ENCODE measurements at regions not wholly inside any gene's neighbourhood (a gene's known extent, or its start where the extent isn't known, plus 50 kb on each side); places are given as distances from the start of the nearest gene placed in this dataset.
A peak's percentile ranks its signal among the peaks of the same experiment; 100 is the strongest.

DNA sequence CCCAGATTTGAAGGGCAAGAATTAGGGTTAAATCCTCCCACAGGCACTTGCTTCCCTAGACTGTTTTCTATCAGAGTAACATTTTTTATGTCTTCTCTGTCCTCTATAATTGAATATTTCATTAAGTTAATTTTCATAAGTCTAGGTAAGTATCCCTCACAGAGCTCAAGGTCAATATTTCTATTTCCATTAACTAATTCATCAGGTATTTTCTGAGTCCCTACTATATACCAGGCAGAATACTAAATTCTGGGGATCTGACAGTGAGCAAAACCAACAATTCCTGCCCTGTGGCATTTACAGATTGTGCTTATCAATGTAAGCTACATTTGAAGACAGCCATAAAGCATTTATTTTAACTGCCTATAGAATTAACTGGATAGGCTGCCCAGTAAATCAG is 86.4 kb upstream of the RBBP8 start:
- H4K8ac ChIP-seq (ENCODE audit: low read depth, low read length), result no peak overlapping the region
- H3K27me3 ChIP-seq (ENCODE audit: insufficient read depth, low read length, poor library complexity), result no peaks in the 10 kb centered on the region
- no peak overlapping the region for H4K5ac ChIP-seq (ENCODE audit: low read length)
- no peak overlapping the region for H2AK5ac ChIP-seq (ENCODE audit: low read length)
- no peak overlapping the region for H2BK15ac ChIP-seq (replicated peaks; ENCODE audit: low read depth)
- no peak overlapping the region for H3K27ac ChIP-seq (ENCODE audit: low read depth, low read length)
- H3K9ac ChIP-seq (ENCODE audit: low read length), result no peak overlapping the region
- no peak overlapping the region for H3K4ac ChIP-seq (ENCODE audit: low read depth, low read length)
- H3K79me1 ChIP-seq (ENCODE audit: low read length), result no peaks in the 10 kb centered on the region
- no peak overlapping the region for H2BK120ac ChIP-seq (ENCODE audit: low read depth, low read length)
- no peak overlapping the region for H3K18ac ChIP-seq (ENCODE audit: low read length)
- no peak for DNase-seq
- no peak overlapping the region for H2BK5ac ChIP-seq (ENCODE audit: low read length)
- no peak overlapping the region for H3K23ac ChIP-seq (ENCODE audit: low read length)
- H3K56ac ChIP-seq (ENCODE audit: low read length), result no peak overlapping the region
- H3K4me3 ChIP-seq (ENCODE audit: low read length), result no peak overlapping the region
- no peaks in the 10 kb centered on the region for H3K36me3 ChIP-seq (ENCODE audit: control insufficient read depth, insufficient read depth, low read length)
- no peak overlapping the region for H3K4me2 ChIP-seq (ENCODE audit: low read length)
- H3K4me1 ChIP-seq (ENCODE audit: control insufficient read depth, low read depth, low read length), result no peaks in the 10 kb centered on the region
- H3K79me2 ChIP-seq (ENCODE audit: control insufficient read depth, insufficient read depth, low read length), result no peaks in the 10 kb centered on the region

DNA sequence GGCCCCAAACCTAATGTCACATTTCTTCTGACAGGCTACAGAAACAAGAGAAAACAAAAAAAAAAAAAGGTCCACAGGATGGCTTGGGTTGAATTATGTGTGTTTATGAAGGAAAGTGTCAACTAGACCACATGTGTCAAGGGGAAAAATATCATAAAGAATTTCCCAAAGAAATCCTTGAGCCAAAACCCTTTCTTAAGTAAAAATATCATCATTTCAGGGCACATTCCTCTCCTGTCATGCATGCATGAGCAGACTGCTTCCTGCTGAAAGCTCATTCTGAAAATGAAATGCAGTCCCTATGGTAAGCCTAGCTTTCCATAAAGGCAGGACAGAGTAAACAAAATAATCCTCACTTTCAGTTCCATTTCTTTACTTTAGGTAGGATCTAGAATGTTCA is 85.7 kb upstream of the RBBP8 start:
- Histone ChIP-seq H2AK5ac (ENCODE audit: low read length) (no peak overlapping the region), H3K79me2 (ENCODE audit: control insufficient read depth, insufficient read depth, low read length) (no peaks in the 10 kb centered on the region), H3K4ac (ENCODE audit: low read depth, low read length) (no peak overlapping the region), H3K4me3 (ENCODE audit: low read length) (no peak overlapping the region), H3K4me1 (ENCODE audit: control insufficient read depth, low read depth, low read length) (no peaks in the 10 kb centered on the region), H3K4me2 (ENCODE audit: low read length) (no peak overlapping the region), H4K5ac (ENCODE audit: low read length) (no peak overlapping the region), H3K27ac (ENCODE audit: low read depth, low read length) (no peak overlapping the region), H2BK120ac (ENCODE audit: low read depth, low read length) (no peak overlapping the region), H3K23ac (ENCODE audit: low read length) (no peak overlapping the region), H2BK15ac (replicated peaks; ENCODE audit: low read depth) (no peak overlapping the region), H2BK5ac (ENCODE audit: low read length) (no peak overlapping the region), H4K8ac (ENCODE audit: low read depth, low read length) (no peak overlapping the region), H3K9ac (ENCODE audit: low read length) (no peak overlapping the region), H3K27me3 (ENCODE audit: insufficient read depth, low read length, poor library complexity) (no peaks in the 10 kb centered on the region), H3K79me1 (ENCODE audit: low read length) (no peaks in the 10 kb centered on the region), H3K36me3 (ENCODE audit: control insufficient read depth, insufficient read depth, low read length) (no peaks in the 10 kb centered on the region), H3K18ac (ENCODE audit: low read length) (no peak overlapping the region), H3K56ac (ENCODE audit: low read length) (no peak overlapping the region)
- no peak for DNase-seq

DNA sequence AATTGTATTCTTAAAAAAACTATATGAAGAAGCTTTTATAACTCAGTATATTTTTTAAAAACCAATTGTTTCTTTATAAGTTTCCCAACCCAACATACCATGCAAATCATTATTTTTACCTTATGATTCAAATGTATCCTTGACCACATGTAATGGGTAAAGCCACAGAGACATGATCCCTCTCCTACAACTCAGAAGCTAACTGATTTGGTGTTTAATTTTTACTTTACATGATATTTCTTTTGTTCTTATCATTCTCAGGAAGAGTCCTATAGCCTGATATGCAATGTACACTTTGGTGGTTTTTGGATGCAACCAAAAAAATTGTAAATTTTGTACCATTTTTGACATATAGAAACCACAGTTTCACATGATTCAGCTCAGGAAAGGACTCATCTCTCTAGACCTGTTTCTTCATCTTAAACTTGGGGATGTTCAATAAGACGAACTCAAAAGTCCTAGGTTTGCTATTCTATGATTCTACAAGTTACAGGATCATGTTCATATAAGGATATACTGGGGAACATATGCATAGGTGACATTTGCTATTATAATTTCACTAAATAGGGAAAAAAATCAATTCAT is 85.2 kb upstream of the RBBP8 start:
- Histone ChIP-seq H2BK120ac (ENCODE audit: low read depth, low read length) (no peak overlapping the region), H3K18ac (ENCODE audit: low read length) (no peak overlapping the region), H3K4ac (ENCODE audit: low read depth, low read length) (no peak overlapping the region), H4K5ac (ENCODE audit: low read length) (no peak overlapping the region), H3K79me2 (ENCODE audit: control insufficient read depth, insufficient read depth, low read length) (no peaks in the 10 kb centered on the region), H3K4me3 (ENCODE audit: low read length) (no peak overlapping the region), H4K8ac (ENCODE audit: low read depth, low read length) (no peak overlapping the region), H3K27me3 (ENCODE audit: insufficient read depth, low read length, poor library complexity) (no peaks in the 10 kb centered on the region), H3K9ac (ENCODE audit: low read length) (no peak overlapping the region), H3K4me2 (ENCODE audit: low read length) (no peak overlapping the region), H2BK5ac (ENCODE audit: low read length) (no peak overlapping the region), H3K23ac (ENCODE audit: low read length) (no peak overlapping the region), H2AK5ac (ENCODE audit: low read length) (no peak overlapping the region), H3K4me1 (ENCODE audit: control insufficient read depth, low read depth, low read length) (no peaks in the 10 kb centered on the region), H3K27ac (ENCODE audit: low read depth, low read length) (no peak overlapping the region), H3K36me3 (ENCODE audit: control insufficient read depth, insufficient read depth, low read length) (no peaks in the 10 kb centered on the region), H3K79me1 (ENCODE audit: low read length) (no peaks in the 10 kb centered on the region), H3K56ac (ENCODE audit: low read length) (no peak overlapping the region), H2BK15ac (replicated peaks; ENCODE audit: low read depth) (no peak overlapping the region)
- no CpG with 5 or more reads among the region's 1 CpG for WGBS (ENCODE audit: extremely low coverage, insufficient coverage, low lambda C conversion rate)
- DNase-seq, result no peak

DNA sequence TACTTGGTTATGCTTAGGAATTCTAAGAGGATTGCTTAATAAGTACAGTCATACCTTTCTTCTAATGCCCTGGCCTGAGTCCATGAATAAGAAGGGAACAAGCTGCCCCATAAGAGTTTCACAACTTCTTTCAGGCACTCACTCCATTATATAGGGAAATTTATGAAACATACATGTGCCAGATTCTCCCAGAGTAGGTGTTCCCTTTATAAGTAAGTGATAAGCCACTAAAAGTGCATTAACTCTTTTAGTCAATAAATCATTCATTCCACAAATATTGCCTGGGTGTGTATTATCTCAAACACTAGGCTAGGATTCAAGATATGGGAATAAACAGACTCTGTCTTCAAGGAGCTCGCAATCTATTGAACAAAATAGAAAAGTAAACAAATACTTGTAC is 84.5 kb upstream of the RBBP8 start:
- no peaks in the 10 kb centered on the region for H3K36me3 ChIP-seq (ENCODE audit: control insufficient read depth, insufficient read depth, low read length)
- no peak overlapping the region for H2BK120ac ChIP-seq (ENCODE audit: low read depth, low read length)
- no CpG with 5 or more reads among the region's 1 CpG for WGBS (ENCODE audit: extremely low coverage, insufficient coverage, low lambda C conversion rate)
- H3K27ac ChIP-seq (ENCODE audit: low read depth, low read length), result no peak overlapping the region
- H3K4me2 ChIP-seq (ENCODE audit: low read length), result no peak overlapping the region
- no peaks in the 10 kb centered on the region for H3K79me2 ChIP-seq (ENCODE audit: control insufficient read depth, insufficient read depth, low read length)
- H3K4me3 ChIP-seq (ENCODE audit: low read length), result no peak overlapping the region
- H4K5ac ChIP-seq (ENCODE audit: low read length), result no peak overlapping the region
- no peak overlapping the region for H2BK15ac ChIP-seq (replicated peaks; ENCODE audit: low read depth)
- H4K8ac ChIP-seq (ENCODE audit: low read depth, low read length), result no peak overlapping the region
- no peaks in the 10 kb centered on the region for H3K27me3 ChIP-seq (ENCODE audit: insufficient read depth, low read length, poor library complexity)
- H3K9ac ChIP-seq (ENCODE audit: low read length), result no peak overlapping the region
- H3K56ac ChIP-seq (ENCODE audit: low read length), result no peak overlapping the region
- H3K79me1 ChIP-seq (ENCODE audit: low read length), result no peaks in the 10 kb centered on the region
- H3K18ac ChIP-seq (ENCODE audit: low read length), result no peak overlapping the region
- H3K4me1 ChIP-seq (ENCODE audit: control insufficient read depth, low read depth, low read length), result no peaks in the 10 kb centered on the region
- H3K23ac ChIP-seq (ENCODE audit: low read length), result no peak overlapping the region
- H2BK5ac ChIP-seq (ENCODE audit: low read length), result no peak overlapping the region
- DNase-seq, result no peak
- no peak overlapping the region for H2AK5ac ChIP-seq (ENCODE audit: low read length)
- no peak overlapping the region for H3K4ac ChIP-seq (ENCODE audit: low read depth, low read length)

DNA sequence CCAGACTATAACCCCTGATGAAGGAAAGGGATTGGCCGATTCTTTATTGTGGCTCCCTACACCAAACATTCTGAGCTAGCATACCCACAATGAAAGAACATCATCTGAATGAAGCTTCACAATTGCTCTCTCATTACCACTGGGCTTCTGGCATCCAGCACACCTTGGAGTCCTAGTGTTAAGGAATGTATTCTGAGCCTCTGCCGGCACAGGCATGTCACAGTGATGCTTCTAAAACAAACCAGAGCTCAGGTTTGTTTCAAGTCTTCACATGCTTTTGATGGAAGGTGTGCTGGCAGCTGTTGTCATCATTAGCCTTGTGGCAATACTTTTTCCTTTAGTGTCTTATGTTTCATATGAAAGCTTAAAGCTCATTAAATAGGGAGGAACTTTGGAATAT is 76.3 kb upstream of the RBBP8 start:
- H3K36me3 ChIP-seq (ENCODE audit: control insufficient read depth, insufficient read depth, low read length), result no peaks in the 10 kb centered on the region
- H4K8ac ChIP-seq (ENCODE audit: low read depth, low read length), result no peak overlapping the region
- H3K4ac ChIP-seq (ENCODE audit: low read depth, low read length), result no peak overlapping the region
- no peak overlapping the region for H3K56ac ChIP-seq (ENCODE audit: low read length)
- WGBS (ENCODE audit: extremely low coverage, insufficient coverage, low lambda C conversion rate), result no CpG with 5 or more reads among the region's 2 CpGs
- no peak overlapping the region for H3K9ac ChIP-seq (ENCODE audit: low read length)
- no peak overlapping the region for H2BK5ac ChIP-seq (ENCODE audit: low read length)
- no peak overlapping the region for H3K27ac ChIP-seq (ENCODE audit: low read depth, low read length)
- H2BK120ac ChIP-seq (ENCODE audit: low read depth, low read length), result no peak overlapping the region
- H2AK5ac ChIP-seq (ENCODE audit: low read length), result no peak overlapping the region
- no peaks in the 10 kb centered on the region for H3K79me2 ChIP-seq (ENCODE audit: control insufficient read depth, insufficient read depth, low read length)
- no peak overlapping the region for H3K4me3 ChIP-seq (ENCODE audit: low read length)
- no peaks in the 10 kb centered on the region for H3K4me1 ChIP-seq (ENCODE audit: control insufficient read depth, low read depth, low read length)
- no peak overlapping the region for H3K4me2 ChIP-seq (ENCODE audit: low read length)
- no peak overlapping the region for H3K23ac ChIP-seq (ENCODE audit: low read length)
- H3K18ac ChIP-seq (ENCODE audit: low read length), result no peak overlapping the region
- H2BK15ac ChIP-seq (replicated peaks; ENCODE audit: low read depth), result no peak overlapping the region
- no peaks in the 10 kb centered on the region for H3K27me3 ChIP-seq (ENCODE audit: insufficient read depth, low read length, poor library complexity)
- H3K79me1 ChIP-seq (ENCODE audit: low read length), result no peaks in the 10 kb centered on the region
- peak; percentile 87 for DNase-seq
- H4K5ac ChIP-seq (ENCODE audit: low read length), result no peak overlapping the region

DNA sequence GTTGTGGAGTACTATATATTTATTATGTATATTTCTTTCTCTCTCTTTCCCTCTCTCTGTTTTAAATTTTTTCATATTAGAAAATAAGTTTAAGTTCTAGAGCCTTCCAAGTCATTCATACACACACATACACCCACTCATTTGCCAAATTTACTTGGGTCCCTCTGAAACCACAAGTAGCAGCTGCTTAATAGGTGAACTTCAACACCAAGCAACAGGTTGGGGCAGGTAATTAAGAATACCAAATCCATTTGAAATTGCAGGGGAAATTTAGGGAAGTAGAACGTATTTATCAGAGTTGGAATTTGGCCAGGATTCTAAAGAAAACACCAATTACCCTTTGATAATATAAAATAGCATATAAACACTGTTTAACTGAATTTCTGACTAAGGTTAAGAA is 75.0 kb upstream of the RBBP8 start:
- no peak overlapping the region for H3K9ac ChIP-seq (ENCODE audit: low read length)
- H2BK120ac ChIP-seq (ENCODE audit: low read depth, low read length), result no peak overlapping the region
- no peak for DNase-seq
- H3K4me3 ChIP-seq (ENCODE audit: low read length), result no peak overlapping the region
- no peak overlapping the region for H2BK5ac ChIP-seq (ENCODE audit: low read length)
- H3K27me3 ChIP-seq (ENCODE audit: insufficient read depth, low read length, poor library complexity), result no peaks in the 10 kb centered on the region
- no peak overlapping the region for H2AK5ac ChIP-seq (ENCODE audit: low read length)
- no peaks in the 10 kb centered on the region for H3K79me2 ChIP-seq (ENCODE audit: control insufficient read depth, insufficient read depth, low read length)
- H3K4me2 ChIP-seq (ENCODE audit: low read length), result no peak overlapping the region
- H3K79me1 ChIP-seq (ENCODE audit: low read length), result no peaks in the 10 kb centered on the region
- no peaks in the 10 kb centered on the region for H3K36me3 ChIP-seq (ENCODE audit: control insufficient read depth, insufficient read depth, low read length)
- H4K8ac ChIP-seq (ENCODE audit: low read depth, low read length), result no peak overlapping the region
- H3K4ac ChIP-seq (ENCODE audit: low read depth, low read length), result no peak overlapping the region
- no peak overlapping the region for H3K27ac ChIP-seq (ENCODE audit: low read depth, low read length)
- no CpG with 5 or more reads among the region's 1 CpG for WGBS (ENCODE audit: extremely low coverage, insufficient coverage, low lambda C conversion rate)
- H3K23ac ChIP-seq (ENCODE audit: low read length), result no peak overlapping the region
- no peaks in the 10 kb centered on the region for H3K4me1 ChIP-seq (ENCODE audit: control insufficient read depth, low read depth, low read length)
- H3K18ac ChIP-seq (ENCODE audit: low read length), result no peak overlapping the region
- no peak overlapping the region for H4K5ac ChIP-seq (ENCODE audit: low read length)
- H2BK15ac ChIP-seq (replicated peaks; ENCODE audit: low read depth), result no peak overlapping the region
- no peak overlapping the region for H3K56ac ChIP-seq (ENCODE audit: low read length)

All from mesendoderm (in vitro differentiated cells).